ENCODE measurements at regions not wholly inside any gene's neighbourhood (a gene's known extent, or its start where the extent isn't known, plus 50 kb on each side); places are given as distances from the start of the nearest gene placed in this dataset.

GRCh38 chr13:90866006-90866405, 481.5 kb upstream of the MIR17HG start:
- Histone ChIP-seq H3K27ac (no peak overlapping the region), H3K27me3 (ENCODE audit: low read depth) (no peaks in the 10 kb centered on the region), H3K36me3 (no peaks in the 10 kb centered on the region), H3K9me3 (no peaks in the 10 kb centered on the region), H3K4me1 (peaks cover 14% of the 10 kb centered on the region), H3K4me3 (no peak overlapping the region)
- intact Hi-C loops (cut with DNase I), result no loop called here
- no peak for DNase-seq
- no peak for TF ChIP-seq CTCF (IDR thresholded peaks at IDR 0.05)
- ATAC-seq, result no peak

GRCh38 chr13:90867336-90867683, 480.2 kb upstream of the MIR17HG start:
- peak; percentile 69 for TF ChIP-seq CTCF (IDR thresholded peaks at IDR 0.05)
- peak; percentile 70 for DNase-seq
- H3K4me3 ChIP-seq, result no peak overlapping the region
- no peak overlapping the region for H3K27ac ChIP-seq
- intact Hi-C loops (cut with DNase I), result no loop called here
- H3K27me3 ChIP-seq (ENCODE audit: low read depth), result no peaks in the 10 kb centered on the region
- H3K9me3 ChIP-seq, result no peaks in the 10 kb centered on the region
- H3K36me3 ChIP-seq, result no peaks in the 10 kb centered on the region
- peak; percentile 94 for ATAC-seq
- H3K4me1 ChIP-seq, result peaks cover 14% of the 10 kb centered on the region

- no peak overlapping the region for H3K27ac ChIP-seq
- DNase-seq, result no peak
- no peaks in the 10 kb centered on the region for H3K27me3 ChIP-seq (ENCODE audit: low read depth)
- intact Hi-C loops (cut with DNase I), result no loop called here
- TF ChIP-seq CTCF (IDR thresholded peaks at IDR 0.05), result peak; percentile 63
- H3K4me3 ChIP-seq, result no peak overlapping the region
- peaks cover 14% of the 10 kb centered on the region for H3K4me1 ChIP-seq
- H3K36me3 ChIP-seq, result no peaks in the 10 kb centered on the region
- no peak for ATAC-seq
- H3K9me3 ChIP-seq, result no peaks in the 10 kb centered on the region
These were observed 479.1 kb upstream of the MIR17HG start for GRCh38 chr13:90868321-90868920.

- Histone ChIP-seq H3K4me1 (peaks cover 14% of the 10 kb centered on the region), H3K9me3 (no peaks in the 10 kb centered on the region), H3K4me3 (no peak overlapping the region), H3K36me3 (no peaks in the 10 kb centered on the region), H3K27me3 (ENCODE audit: low read depth) (no peaks in the 10 kb centered on the region), H3K27ac (no peak overlapping the region)
- ATAC-seq (no peak), DNase-seq (no peak)
- intact Hi-C loops (cut with DNase I), result no loop called here
- TF ChIP-seq CTCF (IDR thresholded peaks at IDR 0.05), result no peak
These were observed 477.9 kb upstream of the MIR17HG start for GRCh38 chr13:90869580-90869979.

- Histone ChIP-seq H3K36me3 (no peaks in the 10 kb centered on the region), H3K27me3 (ENCODE audit: low read depth) (no peaks in the 10 kb centered on the region), H3K4me1 (peaks cover 6% of the 10 kb centered on the region), H3K4me3 (no peak overlapping the region), H3K9me3 (no peaks in the 10 kb centered on the region), H3K27ac (no peak overlapping the region)
- ATAC-seq, result no peak
- intact Hi-C loops (cut with DNase I), result no loop called here
- DNase-seq, result no peak
- TF ChIP-seq CTCF (IDR thresholded peaks at IDR 0.05), result no peak
These were observed 474.9 kb upstream of the MIR17HG start for GRCh38 chr13:90872491-90873025.

All from lower lobe of right lung (tissue), 2 donors.